Activated T-helper 1 cell treated with anti-CD3 and anti-CD28 coated beads, Interleukin-12 subunit alpha, Interleukin-12 subunit beta, Interleukin-2, Interleukin-4 antibody, amounts not matched to agents 30 ng/mL and 10 ng/mL and 1 ng/mL, durations not matched to agents 14 hours and 24 hours and 36 hours (primary cell): ENCODE measurements at regions not wholly inside any gene's neighbourhood (a gene's known extent, or its start where the extent isn't known, plus 50 kb on each side); places are given as distances from the start of the nearest gene placed in this dataset.

Source experiments
- DNase-seq: peaks from one replicate; pipeline ENCODE4 v3.0.0; 2021; ENCODE audit warnings: low spot score
- H3K27ac Mint-ChIP-seq: one replicate; pipeline ENCODE4 v1.8.0; 2021; ENCODE audit warnings: mild to moderate bottlenecking, mixed read lengths
- H3K27me3 Mint-ChIP-seq: one replicate; pipeline ENCODE4 v1.8.0; 2022; ENCODE audit warnings: mild to moderate bottlenecking, moderate library complexity, mixed read lengths; ENCODE audit not compliant: insufficient read depth
- H3K36me3 Mint-ChIP-seq: one replicate; pipeline ENCODE4 v1.8.0; 2021; ENCODE audit warnings: low read depth, mixed read lengths
- H3K4me1 Mint-ChIP-seq: one replicate; pipeline ENCODE4 v1.8.0; 2021; ENCODE audit warnings: low read depth, mixed read lengths
- H3K4me3 Mint-ChIP-seq: one replicate; pipeline ENCODE4 v1.8.0; 2021; ENCODE audit warnings: mild to moderate bottlenecking, moderate library complexity, mixed read lengths
- H3K9me3 Mint-ChIP-seq: one replicate; pipeline ENCODE4 v1.8.0; 2021; ENCODE audit warnings: mixed read lengths
- intact Hi-C: fragments of 100-400 bp; cut with micrococcal nuclease; formaldehyde crosslinking; loops from one replicate; pipeline ENCODE4 v1.15.1; 2024

GRCh38 chrX:42686706-42687105 lies 91.3 kb downstream of the PPP1R2C start:
- H3K4me1 Mint-ChIP-seq = no peaks in the 10 kb centered on the region
- no peaks in the 10 kb centered on the region for H3K27me3 Mint-ChIP-seq
- peaks cover 4% of the 10 kb centered on the region for H3K9me3 Mint-ChIP-seq
- no peak overlapping the region for H3K27ac Mint-ChIP-seq
- DNase-seq = no peak
- no peak overlapping the region for H3K4me3 Mint-ChIP-seq
- no peaks in the 10 kb centered on the region for H3K36me3 Mint-ChIP-seq
- intact Hi-C loops = no loop called here

GRCh38 chrX:42686296-42686695 lies 91.7 kb downstream of the PPP1R2C start:
- intact Hi-C loops = no loop called here

GRCh38 chrX:42684065-42684464 lies 93.9 kb downstream of the PPP1R2C start:
- no peak overlapping the region for H3K4me3 Mint-ChIP-seq
- H3K27ac Mint-ChIP-seq = no peak overlapping the region
- no peak for DNase-seq
- intact Hi-C loops = no loop called here
- no peaks in the 10 kb centered on the region for H3K4me1 Mint-ChIP-seq
- H3K36me3 Mint-ChIP-seq = no peaks in the 10 kb centered on the region
- H3K27me3 Mint-ChIP-seq = no peaks in the 10 kb centered on the region
- peaks cover 4% of the 10 kb centered on the region for H3K9me3 Mint-ChIP-seq

More at GRCh38 chrX:42686296-42686695, 91.7 kb downstream of the PPP1R2C start:
- Mint-ChIP-seq H3K27ac (no peak overlapping the region), H3K4me1 (no peaks in the 10 kb centered on the region), H3K27me3 (no peaks in the 10 kb centered on the region), H3K36me3 (no peaks in the 10 kb centered on the region), H3K4me3 (no peak overlapping the region), H3K9me3 (peaks cover 4% of the 10 kb centered on the region)
- DNase-seq = no peak

- no peak overlapping the region for H3K27ac Mint-ChIP-seq
- H3K36me3 Mint-ChIP-seq = no peaks in the 10 kb centered on the region
- no peak overlapping the region for H3K4me3 Mint-ChIP-seq
- no peaks in the 10 kb centered on the region for H3K4me1 Mint-ChIP-seq
- no peak for DNase-seq
- H3K27me3 Mint-ChIP-seq = no peaks in the 10 kb centered on the region
- no peaks in the 10 kb centered on the region for H3K9me3 Mint-ChIP-seq
- intact Hi-C loops = no loop called here
Measured at GRCh38 chrX:42680666-42681065, 97.3 kb downstream of the PPP1R2C start.

- Mint-ChIP-seq H3K4me1 (no peaks in the 10 kb centered on the region), H3K9me3 (no peaks in the 10 kb centered on the region), H3K27me3 (peaks cover 1% of the 10 kb centered on the region), H3K27ac (no peak overlapping the region), H3K36me3 (no peaks in the 10 kb centered on the region), H3K4me3 (no peak overlapping the region)
- intact Hi-C loops = no loop called here
- DNase-seq = no peak
Measured at GRCh38 chrX:42678133-42678532, 99.8 kb downstream of the PPP1R2C start.

GRCh38 chrX:42673301-42673810 lies 104.6 kb downstream of the PPP1R2C start:
- no peaks in the 10 kb centered on the region for H3K36me3 Mint-ChIP-seq
- no peak overlapping the region for H3K4me3 Mint-ChIP-seq
- no peaks in the 10 kb centered on the region for H3K4me1 Mint-ChIP-seq
- H3K27me3 Mint-ChIP-seq = peaks cover 1% of the 10 kb centered on the region
- intact Hi-C loops = no loop called here
- no peaks in the 10 kb centered on the region for H3K9me3 Mint-ChIP-seq
- DNase-seq = no peak
- no peak overlapping the region for H3K27ac Mint-ChIP-seq

GRCh38 chrX:42664680-42665079 lies 113.3 kb downstream of the PPP1R2C start:
- H3K27me3 Mint-ChIP-seq = peaks cover 2% of the 10 kb centered on the region
- no peaks in the 10 kb centered on the region for H3K4me1 Mint-ChIP-seq
- peaks cover 4% of the 10 kb centered on the region for H3K9me3 Mint-ChIP-seq
- intact Hi-C loops = no loop called here
- H3K27ac Mint-ChIP-seq = no peak overlapping the region
- no peaks in the 10 kb centered on the region for H3K36me3 Mint-ChIP-seq
- no peak overlapping the region for H3K4me3 Mint-ChIP-seq
- DNase-seq = no peak

GRCh38 chrX:42628471-42628870 lies 149.5 kb downstream of the PPP1R2C start:
- Mint-ChIP-seq H3K27ac (no peak overlapping the region), H3K27me3 (no peaks in the 10 kb centered on the region), H3K4me1 (no peaks in the 10 kb centered on the region), H3K4me3 (no peak overlapping the region), H3K9me3 (peaks cover 3% of the 10 kb centered on the region), H3K36me3 (no peaks in the 10 kb centered on the region)
- intact Hi-C loops = no loop called here
- no peak for DNase-seq

GRCh38 chrX:42627891-42628290 lies 150.1 kb downstream of the PPP1R2C start:
- no peaks in the 10 kb centered on the region for H3K36me3 Mint-ChIP-seq
- H3K27me3 Mint-ChIP-seq = no peaks in the 10 kb centered on the region
- no peaks in the 10 kb centered on the region for H3K4me1 Mint-ChIP-seq
- H3K9me3 Mint-ChIP-seq = peaks cover 3% of the 10 kb centered on the region
- intact Hi-C loops = no loop called here
- H3K27ac Mint-ChIP-seq = no peak overlapping the region
- H3K4me3 Mint-ChIP-seq = no peak overlapping the region
- no peak for DNase-seq

- Mint-ChIP-seq H3K36me3 (no peaks in the 10 kb centered on the region), H3K27ac (no peak overlapping the region), H3K4me3 (no peak overlapping the region), H3K4me1 (no peaks in the 10 kb centered on the region), H3K27me3 (no peaks in the 10 kb centered on the region), H3K9me3 (no peaks in the 10 kb centered on the region)
- intact Hi-C loops = no loop called here
- no peak for DNase-seq
Measured at GRCh38 chrX:42624524-42624923, 153.4 kb downstream of the PPP1R2C start.

- DNase-seq = no peak
- no peaks in the 10 kb centered on the region for H3K36me3 Mint-ChIP-seq
- H3K27me3 Mint-ChIP-seq = no peaks in the 10 kb centered on the region
- H3K9me3 Mint-ChIP-seq = no peaks in the 10 kb centered on the region
- H3K4me3 Mint-ChIP-seq = no peak overlapping the region
- H3K4me1 Mint-ChIP-seq = peaks cover 7% of the 10 kb centered on the region
- intact Hi-C loops = no loop called here
- H3K27ac Mint-ChIP-seq = no peak overlapping the region
Measured at GRCh38 chrX:42619068-42619467, 158.9 kb downstream of the PPP1R2C start.

GRCh38 chrX:42616981-42617380 lies 161.0 kb downstream of the PPP1R2C start:
- H3K36me3 Mint-ChIP-seq = no peaks in the 10 kb centered on the region
- no peak for DNase-seq
- H3K27ac Mint-ChIP-seq = no peak overlapping the region
- intact Hi-C loops = no loop called here
- H3K4me1 Mint-ChIP-seq = peaks cover 7% of the 10 kb centered on the region
- H3K4me3 Mint-ChIP-seq = no peak overlapping the region
- no peaks in the 10 kb centered on the region for H3K27me3 Mint-ChIP-seq
- no peaks in the 10 kb centered on the region for H3K9me3 Mint-ChIP-seq

- Mint-ChIP-seq H3K4me1 (peaks cover 7% of the 10 kb centered on the region), H3K27me3 (no peaks in the 10 kb centered on the region), H3K27ac (no peak overlapping the region), H3K9me3 (no peaks in the 10 kb centered on the region), H3K4me3 (no peak overlapping the region), H3K36me3 (no peaks in the 10 kb centered on the region)
- intact Hi-C loops = no loop called here
- DNase-seq = no peak
Measured at GRCh38 chrX:42615161-42615563, 162.8 kb downstream of the PPP1R2C start.

GRCh38 chrX:42606591-42606990 lies 171.4 kb downstream of the PPP1R2C start:
- Mint-ChIP-seq H3K36me3 (no peaks in the 10 kb centered on the region), H3K4me1 (no peaks in the 10 kb centered on the region), H3K4me3 (no peak overlapping the region), H3K27me3 (no peaks in the 10 kb centered on the region), H3K9me3 (no peaks in the 10 kb centered on the region), H3K27ac (no peak overlapping the region)
- DNase-seq = no peak
- intact Hi-C loops = no loop called here
